ENCODE measurements at regions not wholly inside any gene's neighbourhood (a gene's known extent, or its start where the extent isn't known, plus 50 kb on each side); places are given as distances from the start of the nearest gene placed in this dataset.

DNA sequence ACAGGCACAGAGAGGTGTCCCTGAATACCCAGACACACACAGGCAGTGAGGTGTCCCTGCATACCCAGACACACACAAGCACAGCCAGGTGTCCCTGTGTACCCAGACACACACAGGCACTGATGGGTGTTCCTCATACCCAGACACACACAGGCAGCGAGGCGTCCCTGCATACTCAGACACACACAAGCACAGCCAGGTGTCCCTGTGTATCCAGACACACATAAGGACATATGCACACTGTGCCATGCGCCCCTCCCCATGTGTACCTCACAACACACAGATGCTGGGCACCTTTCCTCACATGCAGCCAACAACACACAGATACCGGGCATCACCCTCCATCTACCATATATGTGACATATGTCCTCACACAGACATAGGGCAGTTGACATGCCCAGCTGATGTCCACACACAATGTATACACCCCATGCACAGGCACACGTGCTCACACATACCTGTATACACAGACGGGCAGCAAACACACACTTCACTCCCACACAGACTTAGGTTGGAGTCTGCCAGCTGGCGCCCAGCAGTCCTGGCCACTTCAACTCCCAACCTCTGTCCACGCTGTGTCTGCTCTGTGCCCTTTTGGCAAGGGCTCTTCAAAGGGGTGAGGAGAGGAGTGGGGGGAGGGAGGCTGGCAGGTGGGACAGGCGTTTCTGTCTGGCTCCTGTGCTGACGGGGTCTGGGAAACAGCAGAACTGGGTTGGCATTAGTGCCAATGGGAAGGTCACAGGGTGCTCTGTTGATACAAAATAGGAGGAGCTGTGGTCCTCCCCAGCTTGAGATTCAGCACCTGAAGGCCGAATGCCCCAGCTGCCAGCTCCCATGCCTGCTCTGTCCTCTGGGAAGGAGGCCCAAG lies 69.4 kb upstream of the ALX4 start:
- DNase-seq (ENCODE audit: low spot score): no peak
- ATAC-seq (ENCODE audit: low FRiP score): no peak
- TF ChIP-seq, protein P1, sequence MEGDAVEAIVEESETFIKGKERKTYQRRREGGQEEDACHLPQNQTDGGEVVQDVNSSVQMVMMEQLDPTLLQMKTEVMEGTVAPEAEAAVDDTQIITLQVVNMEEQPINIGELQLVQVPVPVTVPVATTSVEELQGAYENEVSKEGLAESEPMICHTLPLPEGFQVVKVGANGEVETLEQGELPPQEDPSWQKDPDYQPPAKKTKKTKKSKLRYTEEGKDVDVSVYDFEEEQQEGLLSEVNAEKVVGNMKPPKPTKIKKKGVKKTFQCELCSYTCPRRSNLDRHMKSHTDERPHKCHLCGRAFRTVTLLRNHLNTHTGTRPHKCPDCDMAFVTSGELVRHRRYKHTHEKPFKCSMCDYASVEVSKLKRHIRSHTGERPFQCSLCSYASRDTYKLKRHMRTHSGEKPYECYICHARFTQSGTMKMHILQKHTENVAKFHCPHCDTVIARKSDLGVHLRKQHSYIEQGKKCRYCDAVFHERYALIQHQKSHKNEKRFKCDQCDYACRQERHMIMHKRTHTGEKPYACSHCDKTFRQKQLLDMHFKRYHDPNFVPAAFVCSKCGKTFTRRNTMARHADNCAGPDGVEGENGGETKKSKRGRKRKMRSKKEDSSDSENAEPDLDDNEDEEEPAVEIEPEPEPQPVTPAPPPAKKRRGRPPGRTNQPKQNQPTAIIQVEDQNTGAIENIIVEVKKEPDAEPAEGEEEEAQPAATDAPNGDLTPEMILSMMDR (IDR thresholded peaks at IDR 0.05): no peak

DNA sequence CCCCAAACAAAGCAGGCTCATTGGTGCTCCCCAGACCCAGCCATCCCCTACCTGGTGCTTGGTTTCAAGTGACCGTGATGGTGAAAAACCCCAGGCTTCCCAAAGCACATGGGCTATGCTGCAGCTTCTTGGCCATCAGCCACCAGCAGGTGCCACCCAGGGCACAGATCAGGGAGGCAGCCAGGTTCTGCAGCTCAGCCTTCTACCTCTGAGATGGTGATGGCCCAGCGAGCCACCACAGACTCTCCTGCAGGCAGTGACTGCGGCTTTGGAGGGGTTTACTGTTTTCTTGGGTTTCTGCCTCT lies 70.0 kb upstream of the ALX4 start:
- ATAC-seq (ENCODE audit: low FRiP score) (no peak), DNase-seq (ENCODE audit: low spot score) (no peak)
- TF ChIP-seq, protein P1 (IDR thresholded peaks at IDR 0.05): no peak

- TF ChIP-seq, protein P1 (IDR thresholded peaks at IDR 0.05): no peak
- DNase-seq (ENCODE audit: low spot score) (no peak), ATAC-seq (ENCODE audit: low FRiP score) (no peak)
Measured at GRCh38 chr11:44380820-44381219, 70.9 kb upstream of the ALX4 start.

GRCh38 chr11:44381261-44381660 lies 71.3 kb upstream of the ALX4 start:
- DNase-seq (ENCODE audit: low spot score) (no peak), ATAC-seq (ENCODE audit: low FRiP score) (no peak)
- TF ChIP-seq, protein P1 (IDR thresholded peaks at IDR 0.05): no peak

DNA sequence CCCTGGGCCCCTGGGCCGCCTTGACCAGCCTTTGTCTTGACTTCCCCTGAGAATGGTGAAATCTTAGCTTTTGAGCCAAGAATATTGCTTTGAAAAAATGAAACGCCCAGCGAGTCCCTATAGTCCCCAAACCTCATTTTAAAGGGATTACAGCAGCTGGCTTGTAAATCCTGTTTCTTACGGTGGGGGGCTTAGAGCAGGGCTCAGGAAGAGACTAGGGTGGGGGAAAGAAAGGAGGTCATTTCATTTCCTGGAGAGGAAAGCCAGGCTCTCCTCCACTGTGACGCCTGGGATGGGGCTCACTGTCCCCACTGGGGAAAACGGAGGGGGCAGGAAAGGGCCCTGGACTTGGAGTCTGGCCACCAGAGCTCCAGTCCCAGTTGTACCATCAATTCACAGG lies 72.2 kb upstream of the ALX4 start:
- no peak for DNase-seq (ENCODE audit: low spot score)
- no peak for ATAC-seq (ENCODE audit: low FRiP score)
- TF ChIP-seq, protein P1 (IDR thresholded peaks at IDR 0.05): no peak

DNA sequence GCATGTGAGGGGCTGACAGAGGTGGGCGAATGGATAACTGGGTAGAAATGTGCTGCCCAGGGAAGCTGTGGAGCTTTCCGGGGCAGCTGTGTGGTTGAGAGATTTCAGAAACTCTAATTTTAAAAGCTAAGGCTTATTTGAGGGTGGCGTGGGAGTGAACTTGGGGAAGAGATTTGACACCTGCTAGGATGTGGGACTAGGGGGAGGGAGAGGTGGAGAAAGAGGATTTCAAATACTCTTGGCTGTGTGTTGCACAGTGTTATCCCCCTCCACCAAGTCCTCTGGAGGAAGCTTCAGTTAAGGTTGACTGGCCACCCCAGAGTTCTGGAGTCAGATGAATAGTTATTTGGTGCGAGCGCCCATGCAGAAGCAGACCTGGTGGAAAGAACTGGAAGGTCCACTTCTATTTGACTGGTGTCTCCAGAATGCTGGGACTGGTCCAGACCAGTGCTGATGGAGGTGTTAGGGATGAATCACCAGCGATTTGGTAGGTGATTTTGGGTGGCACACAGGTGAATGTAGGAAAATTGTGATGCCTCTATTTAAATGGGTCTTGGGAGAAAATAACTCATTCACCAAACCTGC lies 72.8 kb upstream of the ALX4 start:
- no peak for ATAC-seq (ENCODE audit: low FRiP score)
- TF ChIP-seq, protein P1 (IDR thresholded peaks at IDR 0.05): no peak
- DNase-seq (ENCODE audit: low spot score): no peak

- ATAC-seq (ENCODE audit: low FRiP score) (no peak), DNase-seq (ENCODE audit: low spot score) (no peak)
- TF ChIP-seq, protein P1 (IDR thresholded peaks at IDR 0.05): no peak
Measured at GRCh38 chr11:44383246-44383645, 73.3 kb upstream of the ALX4 start.

All from omental fat pad (tissue), 3 donors.